GM18951 (cell line): ENCODE measurements at regions not wholly inside any gene's neighbourhood (a gene's known extent, or its start where the extent isn't known, plus 50 kb on each side); places are given as distances from the start of the nearest gene placed in this dataset.

Experiments used
- POLR2A ChIP-seq: IDR thresholded peaks from 4 replicates; pipeline ENCODE4 v1.6.1; 2011; ENCODE audit warnings: mild to moderate bottlenecking; ENCODE audit not compliant: insufficient read length, insufficient read depth; ENCODE audit errors: extremely low read depth
- in situ Hi-C: fragments of 300-500 bp; cut with MboI; formaldehyde crosslinking; loops from one replicate; pipeline ENCODE4 v1.12.0; 2022; ENCODE audit warnings: low sequenced_read_pairs, mixed read lengths, inconsistent platforms; ENCODE audit not compliant: unreplicated experiment

DNA sequence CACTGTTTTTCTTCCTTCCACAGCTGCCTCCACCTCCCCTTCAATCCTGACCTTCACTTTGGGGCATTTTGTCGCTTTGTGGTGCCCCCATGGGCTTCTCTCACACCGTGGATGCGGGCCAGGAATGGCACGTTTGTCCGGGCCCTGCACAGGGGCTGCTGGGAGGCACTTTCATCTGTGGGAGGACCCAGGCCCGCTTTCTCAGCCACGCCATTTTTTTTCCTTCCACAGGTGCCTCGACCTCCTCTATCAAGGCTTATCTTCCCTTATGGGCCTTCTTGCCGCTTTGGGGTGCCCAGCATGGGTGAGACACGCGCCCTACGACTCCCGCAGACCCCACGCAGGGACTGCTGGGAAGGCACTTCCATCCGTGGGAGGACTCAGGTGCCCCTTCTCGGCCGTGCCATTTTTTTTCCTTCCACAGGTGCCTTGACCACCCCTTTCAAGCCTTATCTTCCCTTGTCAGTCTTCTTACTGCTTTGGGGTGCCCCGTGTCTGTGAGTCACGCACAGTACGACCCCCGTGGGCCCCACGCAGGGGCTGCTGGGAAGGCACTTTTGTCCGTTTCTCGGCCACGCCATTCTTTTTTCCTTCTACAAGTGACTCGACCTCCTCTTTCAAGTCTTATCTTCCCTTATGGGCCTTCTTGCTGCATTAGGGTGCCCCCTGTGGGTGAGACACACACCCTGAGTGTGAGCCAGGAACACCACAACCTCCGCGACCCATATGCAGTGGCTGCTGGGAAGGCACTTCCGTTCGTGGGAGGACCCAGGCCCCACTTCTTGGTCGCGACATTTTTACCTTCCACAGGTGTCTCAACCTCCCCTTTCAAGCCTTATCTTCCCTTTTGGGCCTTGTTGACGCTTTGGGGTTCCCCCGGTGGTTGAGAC is 270.7 kb downstream of the ALG10 start:
- in situ Hi-C loops = no loop called here

DNA sequence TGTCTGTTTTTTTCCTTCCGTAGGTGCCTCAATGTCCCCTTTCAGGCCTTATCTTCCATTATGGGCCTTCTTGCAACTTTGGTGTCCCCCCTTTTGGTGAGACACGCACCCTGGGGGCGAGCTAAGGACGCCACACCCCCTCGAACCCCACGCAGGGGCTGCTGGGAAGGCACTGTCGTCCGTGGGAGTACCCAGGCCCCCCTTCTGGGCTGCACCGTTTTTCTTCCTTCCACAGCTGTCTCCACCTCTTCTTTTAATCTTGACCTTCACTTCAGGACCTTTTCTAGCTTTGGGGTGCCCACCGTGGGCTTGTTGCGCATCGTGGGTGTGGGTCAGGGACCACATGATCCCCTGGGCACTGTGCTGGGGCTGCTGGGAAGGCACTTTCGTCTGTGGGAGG is 271.8 kb downstream of the ALG10 start:
- in situ Hi-C loops = no loop called here
- TF ChIP-seq POLR2A = no peak

More for the DNA sequence above, 270.7 kb downstream of the ALG10 start:
- TF ChIP-seq POLR2A = no peak

DNA sequence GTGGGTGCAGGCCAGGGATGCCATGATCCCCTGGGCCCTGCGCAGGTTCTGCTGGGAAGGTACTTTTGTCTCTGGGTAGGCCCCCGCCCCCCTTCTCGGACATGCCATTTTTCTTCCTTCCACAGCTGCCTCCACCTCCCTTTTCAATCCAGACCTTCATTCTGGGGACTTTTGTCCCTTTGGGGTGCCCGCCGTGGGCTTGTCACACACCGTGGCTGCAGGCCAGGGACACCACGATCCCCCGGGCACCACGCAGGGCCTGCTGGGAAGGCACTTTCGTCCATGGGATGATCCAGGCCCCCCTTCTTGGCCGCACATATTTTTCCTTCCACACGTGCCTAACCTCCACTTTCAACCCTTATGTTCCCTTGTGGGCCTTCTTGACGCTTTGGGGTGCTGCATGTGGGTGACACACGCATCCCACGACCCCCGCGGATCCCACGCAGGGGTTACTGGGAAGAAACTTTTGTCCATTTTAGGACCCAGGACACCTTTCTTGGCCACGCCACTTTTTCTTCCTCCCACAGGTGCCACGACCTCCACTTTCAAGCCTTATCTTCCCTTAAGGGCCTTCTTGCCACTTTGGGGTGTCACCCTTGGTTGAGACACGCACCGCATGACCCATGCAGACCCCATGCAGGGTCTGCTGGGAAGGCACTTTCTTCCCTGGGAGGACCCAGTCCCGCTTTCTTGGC is 272.5 kb downstream of the ALG10 start:
- in situ Hi-C loops = no loop called here

DNA sequence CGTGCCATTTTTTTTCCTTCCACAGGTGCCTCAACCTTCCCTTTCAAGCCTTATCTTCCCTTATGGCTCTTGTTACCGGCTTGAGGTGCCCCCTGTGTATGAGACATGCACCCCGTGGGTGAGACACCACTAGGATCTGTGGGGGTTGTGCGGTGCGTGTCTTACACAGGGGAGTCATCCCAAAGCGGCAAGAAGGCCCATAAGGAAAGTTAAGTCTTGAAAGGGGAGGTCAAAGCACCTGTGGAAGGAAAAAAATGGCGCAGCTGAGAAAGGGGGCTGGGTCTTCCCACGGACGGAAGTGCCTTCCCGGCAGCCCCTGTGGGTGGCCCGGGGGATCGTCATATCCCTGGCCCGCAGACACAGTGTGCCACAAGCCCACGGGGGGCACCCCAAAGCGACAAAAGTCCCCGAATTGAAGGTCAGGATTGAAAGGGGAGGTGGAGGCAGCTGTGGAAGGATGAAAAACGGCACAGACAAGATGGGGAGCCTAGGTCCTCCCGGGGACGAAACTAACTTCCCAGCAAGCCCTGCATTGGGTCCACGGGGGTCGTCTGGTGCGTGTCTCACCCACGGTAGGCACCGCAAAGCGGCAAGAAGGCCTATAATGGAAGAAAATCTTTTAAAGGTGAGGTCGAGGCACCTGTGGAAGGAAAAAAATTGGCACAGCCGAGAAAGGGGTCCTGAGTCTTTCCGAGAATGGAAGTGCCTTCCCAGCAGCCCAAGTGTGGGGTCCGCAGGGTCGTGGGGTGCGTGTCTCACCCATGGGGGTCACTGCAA is 273.3 kb downstream of the ALG10 start:
- in situ Hi-C loops = no loop called here

More for the DNA sequence above, 272.5 kb downstream of the ALG10 start:
- TF ChIP-seq POLR2A = no peak

DNA sequence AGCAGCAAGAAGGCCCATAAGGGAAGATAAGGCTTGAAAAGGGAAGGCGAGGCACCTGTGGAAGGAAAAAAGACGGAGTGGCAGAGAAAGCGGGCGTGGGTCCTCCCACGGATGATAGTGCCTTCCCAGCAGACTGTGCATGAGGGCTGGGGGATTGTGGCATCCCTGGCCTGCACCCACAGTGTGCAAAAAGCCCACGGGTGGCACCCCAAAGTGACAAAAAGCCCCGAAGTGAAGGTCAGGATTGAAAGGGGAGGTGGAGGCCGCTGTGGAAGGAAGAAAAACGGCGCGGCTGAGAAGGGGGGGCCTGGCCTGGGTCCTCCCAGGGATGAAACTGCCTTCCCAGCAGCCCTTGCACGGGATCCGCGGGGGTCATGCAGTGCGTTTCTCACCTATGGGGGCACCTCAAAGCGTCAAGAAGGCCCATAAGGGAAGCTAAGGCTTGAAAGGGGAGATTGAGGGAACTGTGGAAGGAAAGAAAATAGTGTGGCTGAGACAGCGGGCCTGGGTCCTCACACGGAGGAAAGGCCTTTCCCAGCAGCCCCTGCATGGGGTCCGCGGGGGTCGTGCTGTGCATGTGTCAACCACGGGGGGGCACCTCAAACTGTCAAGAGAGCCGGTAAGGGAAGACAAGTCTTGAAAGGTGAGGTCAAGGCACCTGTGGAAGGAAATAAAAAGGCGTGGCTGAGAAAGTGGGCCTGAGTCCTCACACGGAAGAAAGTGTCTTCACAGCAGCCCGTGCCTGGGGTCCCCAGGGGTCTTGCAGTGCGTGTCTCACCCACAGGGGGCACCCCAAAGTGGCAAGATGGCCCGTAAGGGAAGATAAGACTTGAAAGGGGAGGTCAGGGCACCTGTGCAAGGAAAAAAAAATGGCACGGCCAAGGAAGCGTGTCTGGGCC is 274.1 kb downstream of the ALG10 start:
- no peak for TF ChIP-seq POLR2A
- in situ Hi-C loops = no loop called here

More for the DNA sequence above, 273.3 kb downstream of the ALG10 start:
- no peak for TF ChIP-seq POLR2A

DNA sequence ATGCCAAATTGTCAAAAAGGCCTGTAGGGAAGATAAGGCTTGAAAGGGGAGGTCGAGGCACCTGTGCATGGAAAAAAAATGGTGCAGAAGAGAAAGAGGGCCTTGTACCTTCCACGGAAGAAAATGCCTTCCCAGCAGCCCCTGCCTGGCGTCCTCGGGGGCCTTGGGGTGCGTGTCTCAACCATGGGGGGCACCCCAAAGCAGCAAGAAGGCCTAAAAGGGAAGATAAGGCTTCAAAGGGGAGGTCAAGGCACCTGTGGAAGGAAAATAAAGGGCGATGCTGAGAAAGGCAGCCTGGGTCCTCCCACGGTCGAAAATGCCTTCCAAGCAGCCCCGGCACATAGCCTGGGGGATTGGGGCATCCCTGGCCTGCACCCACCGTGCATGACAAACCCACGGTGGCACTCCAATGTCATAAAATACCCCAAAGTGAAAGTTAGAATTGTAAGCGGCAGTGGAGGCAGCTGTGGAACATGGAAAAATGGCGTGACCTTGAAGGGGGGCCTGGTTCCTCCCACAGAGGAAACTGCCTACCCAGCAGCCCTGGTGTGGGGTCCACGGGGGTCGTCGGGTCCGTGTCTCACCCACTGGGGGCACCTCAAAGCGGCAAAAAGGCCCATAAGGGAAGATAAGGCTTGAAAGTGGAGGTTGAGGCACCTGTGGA is 275.0 kb downstream of the ALG10 start:
- in situ Hi-C loops = no loop called here
- no peak for TF ChIP-seq POLR2A

DNA sequence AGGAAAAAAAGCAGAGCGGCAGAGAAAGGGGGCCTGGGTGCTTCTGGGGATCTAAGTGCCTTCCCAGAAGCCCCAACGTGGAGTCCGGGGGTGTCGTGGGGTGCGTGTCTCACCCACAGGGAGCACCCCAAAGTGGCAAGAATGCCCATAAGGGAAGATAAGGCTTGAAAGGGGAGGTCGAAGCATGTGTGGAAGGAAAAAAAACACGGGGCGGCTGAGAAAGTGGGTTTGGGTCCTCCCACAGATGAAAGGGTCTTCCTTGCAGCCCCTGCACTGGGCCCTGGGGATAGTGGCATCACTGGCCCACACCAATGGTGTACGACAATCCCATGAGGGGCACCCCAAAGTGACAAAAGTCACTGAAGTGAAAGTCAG is 275.5 kb downstream of the ALG10 start:
- in situ Hi-C loops = no loop called here
- TF ChIP-seq POLR2A = no peak

DNA sequence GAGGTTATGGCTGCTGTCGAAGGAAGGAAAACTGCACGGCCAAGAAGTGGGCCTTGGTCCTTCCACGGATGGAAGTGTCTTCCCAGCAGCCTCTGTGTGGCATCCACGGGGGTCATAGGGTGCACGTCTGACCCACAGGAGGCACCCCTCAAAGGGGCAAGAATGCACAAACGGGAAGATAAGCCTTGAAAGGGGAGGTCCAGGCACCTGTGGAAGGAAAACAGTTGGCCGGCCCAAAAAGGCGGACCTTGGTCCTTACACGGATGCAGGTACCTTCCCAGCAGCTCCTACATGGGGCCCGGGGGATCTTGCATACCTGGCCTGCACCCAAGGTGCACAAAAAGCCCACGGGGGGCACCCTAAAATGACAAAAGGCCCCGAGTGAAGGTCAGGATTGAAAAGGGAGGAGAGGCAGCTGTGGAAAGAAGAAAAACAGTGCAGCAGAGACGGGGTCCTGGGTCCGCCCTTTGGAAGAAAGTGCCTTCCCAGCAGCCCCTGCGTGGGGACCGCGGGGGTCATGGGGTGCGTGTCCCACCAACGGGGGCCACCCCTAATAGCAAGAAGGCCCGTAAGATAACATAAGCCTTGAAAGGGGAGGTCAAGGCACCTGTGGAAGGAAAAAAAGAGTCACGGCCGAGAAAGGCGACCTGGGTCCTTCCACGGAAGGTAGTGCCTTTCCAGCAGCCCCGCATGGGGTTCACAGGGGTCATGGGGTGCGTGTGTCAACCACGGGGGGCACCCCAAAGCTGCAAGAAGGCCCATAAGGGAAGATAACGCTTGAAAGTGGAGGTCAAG is 276.1 kb downstream of the ALG10 start:
- no peak for TF ChIP-seq POLR2A
- in situ Hi-C loops = no loop called here

DNA sequence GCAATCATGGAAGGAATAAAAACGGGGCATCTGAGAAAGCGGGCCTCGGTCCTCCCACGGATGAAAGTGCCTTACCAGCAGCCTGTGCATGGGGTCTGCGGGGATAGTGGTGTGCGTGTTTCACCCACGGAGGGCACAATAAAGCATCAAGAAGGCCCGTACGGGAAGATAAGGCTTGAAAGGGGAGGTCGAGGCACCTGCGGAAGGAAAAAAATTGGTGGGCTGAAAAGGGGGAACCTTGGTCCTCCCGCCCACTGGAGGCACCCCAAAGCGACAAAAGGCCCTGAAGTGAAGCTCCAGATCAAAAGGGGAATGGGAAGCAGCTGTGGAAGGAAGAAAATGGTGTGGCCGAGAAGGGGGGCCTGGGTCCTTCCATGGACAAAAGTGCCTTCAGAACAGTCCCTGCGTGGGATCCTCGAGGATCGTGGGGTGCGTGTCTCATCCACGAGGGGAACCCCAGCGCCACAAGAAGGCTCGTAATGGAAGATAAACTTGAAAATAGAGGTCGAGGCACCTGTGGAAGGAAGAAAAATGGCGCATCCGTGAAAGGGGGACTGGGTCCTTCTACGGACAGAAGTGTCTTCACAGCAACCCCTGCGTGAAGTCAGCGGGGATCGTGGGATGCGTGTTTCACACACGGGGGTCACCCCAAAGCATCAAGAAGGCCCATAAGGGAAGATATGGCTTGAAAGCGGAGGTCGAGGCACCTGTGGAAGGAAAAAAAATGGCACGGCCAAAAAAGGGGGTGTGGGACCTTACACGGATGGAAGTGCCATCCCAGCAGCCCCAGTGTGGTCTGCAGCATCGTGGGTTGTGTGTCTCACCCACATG is 276.9 kb downstream of the ALG10 start:
- no peak for TF ChIP-seq POLR2A
- in situ Hi-C loops = no loop called here

DNA sequence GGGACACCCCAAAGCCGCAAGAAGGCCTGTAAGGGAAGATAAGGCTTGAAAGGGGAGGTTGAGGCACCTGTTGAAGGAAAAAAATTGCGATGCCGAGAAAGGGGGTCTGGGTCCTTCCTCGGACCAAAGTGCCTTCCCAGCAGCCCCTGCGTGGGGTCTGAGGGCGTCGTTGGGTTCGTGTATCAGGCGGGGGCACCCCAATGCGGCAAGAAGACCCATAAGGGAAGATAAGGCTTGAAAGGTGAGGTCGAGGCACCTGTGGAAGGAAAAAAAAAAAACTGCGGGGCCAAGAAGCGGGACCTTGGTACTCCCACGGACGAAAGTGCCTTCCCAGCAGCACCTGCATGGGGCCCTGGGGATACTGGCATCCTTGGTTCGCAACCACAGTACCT is 277.5 kb downstream of the ALG10 start:
- in situ Hi-C loops = no loop called here
- TF ChIP-seq POLR2A = no peak
